GM21529 (cell line): ENCODE measurements at regions not wholly inside any gene's neighbourhood (a gene's known extent, or its start where the extent isn't known, plus 50 kb on each side); places are given as distances from the start of the nearest gene placed in this dataset.
A peak's percentile ranks its signal among the peaks of the same experiment; 100 is the strongest.

Experiments
- ATAC-seq: cut with Tn5 transposase; IDR thresholded peaks from one replicate; pipeline ENCODE4 v1.9.1; 2021; ENCODE audit not compliant: unreplicated experiment

- no peak for ATAC-seq
Measured at GRCh38 chr5:34525761-34526160, 130.4 kb upstream of the RAI14 start.

- ATAC-seq: no peak
Measured at GRCh38 chr5:34526682-34527305, 129.3 kb upstream of the RAI14 start.

GRCh38 chr5:34529581-34530331 lies 126.4 kb upstream of the RAI14 start:
- ATAC-seq: no peak

GRCh38 chr5:34530637-34531036 lies 125.5 kb upstream of the RAI14 start:
- no peak for ATAC-seq

- no peak for ATAC-seq
Measured at GRCh38 chr5:34531751-34532360, 124.3 kb upstream of the RAI14 start.

GRCh38 chr5:34533582-34534522 lies 122.3 kb upstream of the RAI14 start:
- peak; percentile 88 for ATAC-seq

- ATAC-seq: no peak
Measured at GRCh38 chr5:34534523-34535103, 121.5 kb upstream of the RAI14 start.

- no peak for ATAC-seq
Measured at GRCh38 chr5:34535433-34535832, 120.7 kb upstream of the RAI14 start.

GRCh38 chr5:34535944-34536623 lies 120.0 kb upstream of the RAI14 start:
- no peak for ATAC-seq

- ATAC-seq: no peak
Measured at GRCh38 chr5:34536699-34537098, 119.4 kb upstream of the RAI14 start.

- no peak for ATAC-seq
Measured at GRCh38 chr5:34538026-34538672, 118.0 kb upstream of the RAI14 start.

- no peak for ATAC-seq
Measured at GRCh38 chr5:34539183-34539582, 116.9 kb upstream of the RAI14 start.

- no peak for ATAC-seq
Measured at GRCh38 chr5:34541067-34541466, 115.1 kb upstream of the RAI14 start.

GRCh38 chr5:34542818-34543217 lies 113.3 kb upstream of the RAI14 start:
- no peak for ATAC-seq

- no peak for ATAC-seq
Measured at GRCh38 chr5:34543687-34544086, 112.4 kb upstream of the RAI14 start.

GRCh38 chr5:34544403-34544802 lies 111.7 kb upstream of the RAI14 start:
- ATAC-seq: no peak

- ATAC-seq: no peak
Measured at GRCh38 chr5:34545164-34545563, 111.0 kb upstream of the RAI14 start.

GRCh38 chr5:34545626-34546025 lies 110.5 kb upstream of the RAI14 start:
- no peak for ATAC-seq

- no peak for ATAC-seq
Measured at GRCh38 chr5:34547300-34548085, 108.6 kb upstream of the RAI14 start.
